ENCODE measurements at regions not wholly inside any gene's neighbourhood (a gene's known extent, or its start where the extent isn't known, plus 50 kb on each side); places are given as distances from the start of the nearest gene placed in this dataset.
A peak's percentile ranks its signal among the peaks of the same experiment; 100 is the strongest.

DNA sequence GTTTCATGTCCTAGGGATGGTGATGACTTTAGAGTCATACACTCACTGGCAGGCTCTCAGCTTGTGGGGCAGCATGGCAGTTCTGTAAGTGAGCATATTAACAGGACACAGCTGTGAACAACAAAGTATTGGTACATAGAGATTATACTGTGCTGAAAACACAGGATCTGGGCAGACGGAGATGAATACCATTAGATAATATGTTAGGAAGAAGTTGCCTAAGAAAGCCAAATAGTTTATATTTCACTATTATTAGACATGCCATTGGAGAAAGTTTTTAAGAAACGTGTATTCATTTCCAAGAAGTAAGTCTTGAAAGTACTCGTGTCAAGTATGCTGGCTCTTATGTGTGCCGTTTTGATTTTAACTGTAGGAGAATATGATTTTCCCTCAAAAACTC lies 274.5 kb downstream of the INHBA start:
- peak; percentile 18 for DNase-seq (ENCODE audit: low read depth)
- no peak overlapping the region for H3K4me3 ChIP-seq (replicated peaks; ENCODE audit: low read depth, low read length)
- TF ChIP-seq, protein P1, sequence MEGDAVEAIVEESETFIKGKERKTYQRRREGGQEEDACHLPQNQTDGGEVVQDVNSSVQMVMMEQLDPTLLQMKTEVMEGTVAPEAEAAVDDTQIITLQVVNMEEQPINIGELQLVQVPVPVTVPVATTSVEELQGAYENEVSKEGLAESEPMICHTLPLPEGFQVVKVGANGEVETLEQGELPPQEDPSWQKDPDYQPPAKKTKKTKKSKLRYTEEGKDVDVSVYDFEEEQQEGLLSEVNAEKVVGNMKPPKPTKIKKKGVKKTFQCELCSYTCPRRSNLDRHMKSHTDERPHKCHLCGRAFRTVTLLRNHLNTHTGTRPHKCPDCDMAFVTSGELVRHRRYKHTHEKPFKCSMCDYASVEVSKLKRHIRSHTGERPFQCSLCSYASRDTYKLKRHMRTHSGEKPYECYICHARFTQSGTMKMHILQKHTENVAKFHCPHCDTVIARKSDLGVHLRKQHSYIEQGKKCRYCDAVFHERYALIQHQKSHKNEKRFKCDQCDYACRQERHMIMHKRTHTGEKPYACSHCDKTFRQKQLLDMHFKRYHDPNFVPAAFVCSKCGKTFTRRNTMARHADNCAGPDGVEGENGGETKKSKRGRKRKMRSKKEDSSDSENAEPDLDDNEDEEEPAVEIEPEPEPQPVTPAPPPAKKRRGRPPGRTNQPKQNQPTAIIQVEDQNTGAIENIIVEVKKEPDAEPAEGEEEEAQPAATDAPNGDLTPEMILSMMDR (IDR thresholded peaks at IDR 0.05; ENCODE audit: low read length, missing control alignments) = no peak

DNA sequence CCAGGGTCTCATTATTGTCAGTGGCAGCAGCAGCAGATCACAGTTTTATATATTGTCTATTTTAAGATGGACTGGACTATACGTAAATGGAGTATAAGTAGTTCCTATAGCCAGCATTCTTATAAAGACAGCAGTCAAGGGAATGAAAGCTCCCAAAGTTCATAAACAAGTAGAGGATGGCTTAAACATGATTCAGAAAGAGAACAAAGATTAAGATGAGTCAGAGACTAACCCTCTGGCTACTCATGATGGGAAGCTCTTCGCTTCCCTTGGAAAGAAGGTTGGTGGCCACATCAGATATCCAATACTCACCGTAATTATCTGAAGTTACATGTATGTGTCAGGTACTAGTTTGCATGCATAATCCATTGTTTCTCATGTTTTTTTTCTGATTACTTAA lies 277.0 kb downstream of the INHBA start:
- TF ChIP-seq, protein P1 (IDR thresholded peaks at IDR 0.05; ENCODE audit: low read length, missing control alignments) = no peak
- DNase-seq (ENCODE audit: low read depth) = peak; percentile 67
- H3K4me3 ChIP-seq (replicated peaks; ENCODE audit: low read depth, low read length) = no peak overlapping the region

DNA sequence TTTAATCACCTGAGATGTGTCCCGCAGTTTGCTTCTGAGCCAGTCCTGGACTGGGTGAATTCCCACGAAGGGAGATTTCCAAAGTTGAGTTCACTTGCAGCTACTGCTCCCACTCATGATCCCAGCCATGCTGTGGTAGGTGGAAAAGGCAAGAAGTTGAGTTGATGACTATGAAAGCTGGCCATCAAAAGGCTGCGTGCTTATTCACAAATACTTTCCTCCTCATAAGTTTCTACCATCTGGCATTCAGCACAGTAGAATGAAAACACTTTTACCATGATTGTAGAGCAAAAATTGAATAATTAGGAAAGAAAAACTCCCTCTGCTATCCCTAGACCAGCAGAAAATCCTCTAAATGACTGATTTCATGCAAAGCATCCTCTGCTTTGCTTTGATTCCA lies 281.8 kb downstream of the INHBA start:
- no peak for DNase-seq (ENCODE audit: low read depth)
- TF ChIP-seq, protein P1 (IDR thresholded peaks at IDR 0.05; ENCODE audit: low read length, missing control alignments) = no peak
- H3K4me3 ChIP-seq (replicated peaks; ENCODE audit: low read depth, low read length) = no peak overlapping the region

DNA sequence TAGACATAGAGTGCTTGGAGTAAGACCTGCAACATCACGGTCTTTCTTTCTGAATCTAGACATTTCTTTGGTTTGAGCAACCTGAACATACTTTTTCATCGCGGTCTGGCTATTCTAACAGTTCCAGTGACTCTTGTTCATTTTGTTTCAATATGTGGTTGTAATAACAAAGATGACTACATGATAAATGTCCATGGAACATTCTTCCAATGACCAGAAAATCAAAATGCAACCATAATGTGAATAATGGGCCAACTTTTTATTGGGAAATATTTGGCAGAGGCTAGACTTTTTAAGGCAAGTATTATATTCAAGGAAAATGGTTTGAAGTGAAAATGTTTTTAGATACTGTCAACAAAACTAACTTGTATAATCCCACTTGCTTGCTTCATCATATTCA lies 282.5 kb downstream of the INHBA start:
- no peak overlapping the region for H3K4me3 ChIP-seq (replicated peaks; ENCODE audit: low read depth, low read length)
- no peak for DNase-seq (ENCODE audit: low read depth)
- TF ChIP-seq, protein P1 (IDR thresholded peaks at IDR 0.05; ENCODE audit: low read length, missing control alignments) = no peak

DNA sequence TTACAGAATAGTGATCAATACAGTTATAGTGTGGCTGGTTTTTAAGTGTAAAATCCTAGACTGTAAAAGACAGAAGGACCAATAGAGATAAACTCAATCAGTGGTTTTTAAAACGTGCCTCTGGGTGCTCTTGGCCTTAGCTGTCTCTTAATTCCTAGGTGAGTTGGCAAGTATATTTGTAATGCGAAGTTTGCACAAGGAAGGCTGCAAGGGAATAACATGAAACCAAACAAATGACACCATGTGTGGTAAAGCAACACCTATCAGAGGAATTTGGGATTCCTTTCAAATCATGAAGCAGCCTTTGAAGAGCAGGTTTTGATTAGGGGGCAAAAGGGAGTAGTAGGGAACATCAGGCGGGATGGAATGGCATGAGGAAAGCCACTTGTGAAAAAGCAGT lies 284.6 kb downstream of the INHBA start:
- TF ChIP-seq, protein P1 (IDR thresholded peaks at IDR 0.05; ENCODE audit: low read length, missing control alignments) = no peak
- no peak overlapping the region for H3K4me3 ChIP-seq (replicated peaks; ENCODE audit: low read depth, low read length)
- no peak for DNase-seq (ENCODE audit: low read depth)

DNA sequence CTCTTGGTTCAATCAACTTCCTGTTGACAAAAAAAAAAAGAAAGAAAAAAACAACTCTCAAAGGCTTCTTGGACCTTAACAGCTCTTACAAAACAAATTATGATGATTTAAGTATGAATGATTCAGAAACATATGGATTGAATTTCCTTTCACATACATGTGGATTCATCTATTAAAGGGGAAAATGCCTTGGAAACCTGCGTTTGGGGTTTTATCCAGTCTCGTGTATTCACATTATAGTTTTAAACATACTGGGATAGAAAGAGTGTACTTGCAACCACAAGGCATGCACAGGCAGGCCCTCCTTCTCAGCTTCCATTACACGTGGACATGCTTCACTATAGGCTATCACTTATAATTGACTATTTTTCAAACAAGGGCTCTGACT lies 286.7 kb downstream of the INHBA start:
- DNase-seq (ENCODE audit: low read depth) = no peak
- TF ChIP-seq, protein P1 (IDR thresholded peaks at IDR 0.05; ENCODE audit: low read length, missing control alignments) = no peak
- H3K4me3 ChIP-seq (replicated peaks; ENCODE audit: low read depth, low read length) = no peak overlapping the region

DNA sequence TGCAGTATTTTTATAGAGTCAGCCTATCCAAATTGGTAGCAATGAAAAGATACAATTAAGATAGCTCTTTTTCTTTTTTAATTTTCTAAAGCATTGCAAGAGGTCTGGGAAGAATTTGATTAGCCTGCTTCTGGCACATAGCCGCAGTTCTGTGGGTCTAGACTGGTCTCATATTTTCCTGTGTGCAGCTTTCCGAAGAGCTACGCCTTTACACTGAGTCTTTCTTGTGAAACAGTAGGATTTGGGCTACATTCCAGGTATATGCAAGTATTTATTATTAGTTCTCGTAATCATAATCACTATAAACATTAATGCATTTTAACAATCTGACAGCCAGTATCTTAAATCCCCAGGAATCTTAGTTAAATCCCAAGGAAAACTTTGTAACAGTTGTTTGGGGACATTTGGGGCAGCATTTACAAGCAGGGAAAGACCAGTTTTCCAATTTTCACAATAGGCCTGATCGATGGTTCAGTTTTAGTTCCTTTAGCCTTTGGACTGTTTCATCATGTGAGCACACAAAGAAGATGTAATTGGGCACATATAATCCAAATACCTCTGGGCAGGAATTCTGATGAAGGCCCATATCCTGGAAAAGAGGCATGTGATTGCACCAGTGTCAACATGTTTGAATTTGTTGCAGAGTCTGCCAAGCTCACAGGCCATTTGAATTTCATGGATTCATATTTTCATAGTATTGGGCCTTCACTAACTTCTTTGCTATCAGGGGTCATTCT lies 287.3 kb downstream of the INHBA start:
- TF ChIP-seq, protein P1 (IDR thresholded peaks at IDR 0.05; ENCODE audit: low read length, missing control alignments) = no peak
- no peak overlapping the region for H3K4me3 ChIP-seq (replicated peaks; ENCODE audit: low read depth, low read length)
- DNase-seq (ENCODE audit: low read depth) = no peak

Data from fibroblast of pulmonary artery (primary cell).